GM18499 (cell line): ENCODE measurements at regions not wholly inside any gene's neighbourhood (a gene's known extent, or its start where the extent isn't known, plus 50 kb on each side); places are given as distances from the start of the nearest gene placed in this dataset.

ENCODE experiments used
- ATAC-seq: cut with Tn5 transposase; IDR thresholded peaks from one replicate; pipeline ENCODE4 v1.9.1; 2021; ENCODE audit warnings: moderate number of reproducible peaks; ENCODE audit not compliant: insufficient read depth, unreplicated experiment

GRCh38 chr9:99605016-99605743 is 216.5 kb upstream of the NR4A3 start:
- no peak for ATAC-seq

- no peak for ATAC-seq
Measured at GRCh38 chr9:99606296-99606695, 215.4 kb upstream of the NR4A3 start.

GRCh38 chr9:99606957-99607356 is 214.7 kb upstream of the NR4A3 start:
- ATAC-seq, result no peak

GRCh38 chr9:99607842-99608448 is 213.7 kb upstream of the NR4A3 start:
- no peak for ATAC-seq

- no peak for ATAC-seq
Measured at GRCh38 chr9:99614341-99614740, 207.3 kb upstream of the NR4A3 start.

GRCh38 chr9:99621040-99621439 is 200.6 kb upstream of the NR4A3 start:
- no peak for ATAC-seq

- ATAC-seq, result no peak
Measured at GRCh38 chr9:99622679-99623078, 199.0 kb upstream of the NR4A3 start.

- ATAC-seq, result no peak
Measured at GRCh38 chr9:99623780-99624364, 197.8 kb upstream of the NR4A3 start.

- ATAC-seq, result no peak
Measured at GRCh38 chr9:99624499-99625233, 197.0 kb upstream of the NR4A3 start.

- ATAC-seq, result no peak
Measured at GRCh38 chr9:99626426-99626825, 195.3 kb upstream of the NR4A3 start.

GRCh38 chr9:99628285-99628684 is 193.4 kb upstream of the NR4A3 start:
- ATAC-seq, result no peak

- ATAC-seq, result no peak
Measured at GRCh38 chr9:99628849-99629620, 192.7 kb upstream of the NR4A3 start.

GRCh38 chr9:99632349-99633038 is 189.2 kb upstream of the NR4A3 start:
- no peak for ATAC-seq

- ATAC-seq, result no peak
Measured at GRCh38 chr9:99633265-99633664, 188.4 kb upstream of the NR4A3 start.

GRCh38 chr9:99634186-99634585 is 187.5 kb upstream of the NR4A3 start:
- ATAC-seq, result no peak

- ATAC-seq, result no peak
Measured at GRCh38 chr9:99635032-99635431, 186.7 kb upstream of the NR4A3 start.

GRCh38 chr9:99637641-99638040 is 184.0 kb upstream of the NR4A3 start:
- no peak for ATAC-seq

GRCh38 chr9:99638971-99639370 is 182.7 kb upstream of the NR4A3 start:
- ATAC-seq, result no peak

GRCh38 chr9:99647604-99648003 is 174.1 kb upstream of the NR4A3 start:
- ATAC-seq, result no peak
